ENCODE measurements at regions not wholly inside any gene's neighbourhood (a gene's known extent, or its start where the extent isn't known, plus 50 kb on each side); places are given as distances from the start of the nearest gene placed in this dataset.

DNA sequence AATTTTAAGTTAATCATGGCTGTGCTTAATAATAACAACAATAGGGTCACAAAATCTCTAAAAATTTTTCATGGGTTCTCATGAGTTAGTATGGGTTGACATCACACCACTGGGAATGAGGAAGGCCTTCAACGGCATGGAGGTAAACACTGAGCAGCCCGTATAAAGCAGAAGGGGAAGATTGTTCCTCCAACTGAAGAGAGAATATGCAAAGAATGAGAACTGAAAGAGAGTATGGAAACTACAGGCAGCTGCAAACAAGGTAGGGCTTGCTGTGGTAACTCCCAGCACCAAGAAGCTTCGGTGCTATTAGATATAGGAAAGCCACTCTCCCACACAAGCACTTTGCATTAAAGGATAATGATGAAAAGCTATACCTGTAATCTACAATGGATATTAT is 1242.3 kb upstream of the CELF4 start:
- Histone ChIP-seq H3K36me3 (ENCODE audit: control insufficient read depth, insufficient read depth, low read length) (no peaks in the 10 kb centered on the region), H3K4me3 (replicated peaks; ENCODE audit: low read depth, low read length) (no peak overlapping the region), H3K27me3 (replicated peaks; ENCODE audit: control insufficient read depth, insufficient read depth, low read length) (no peaks in the 10 kb centered on the region)
- no peak for DNase-seq (ENCODE audit: extremely low read depth, insufficient read length)
- TF ChIP-seq, protein P1, sequence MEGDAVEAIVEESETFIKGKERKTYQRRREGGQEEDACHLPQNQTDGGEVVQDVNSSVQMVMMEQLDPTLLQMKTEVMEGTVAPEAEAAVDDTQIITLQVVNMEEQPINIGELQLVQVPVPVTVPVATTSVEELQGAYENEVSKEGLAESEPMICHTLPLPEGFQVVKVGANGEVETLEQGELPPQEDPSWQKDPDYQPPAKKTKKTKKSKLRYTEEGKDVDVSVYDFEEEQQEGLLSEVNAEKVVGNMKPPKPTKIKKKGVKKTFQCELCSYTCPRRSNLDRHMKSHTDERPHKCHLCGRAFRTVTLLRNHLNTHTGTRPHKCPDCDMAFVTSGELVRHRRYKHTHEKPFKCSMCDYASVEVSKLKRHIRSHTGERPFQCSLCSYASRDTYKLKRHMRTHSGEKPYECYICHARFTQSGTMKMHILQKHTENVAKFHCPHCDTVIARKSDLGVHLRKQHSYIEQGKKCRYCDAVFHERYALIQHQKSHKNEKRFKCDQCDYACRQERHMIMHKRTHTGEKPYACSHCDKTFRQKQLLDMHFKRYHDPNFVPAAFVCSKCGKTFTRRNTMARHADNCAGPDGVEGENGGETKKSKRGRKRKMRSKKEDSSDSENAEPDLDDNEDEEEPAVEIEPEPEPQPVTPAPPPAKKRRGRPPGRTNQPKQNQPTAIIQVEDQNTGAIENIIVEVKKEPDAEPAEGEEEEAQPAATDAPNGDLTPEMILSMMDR (IDR thresholded peaks at IDR 0.05; ENCODE audit: insufficient read depth, low read length, poor library complexity, severe bottlenecking): no peak

DNA sequence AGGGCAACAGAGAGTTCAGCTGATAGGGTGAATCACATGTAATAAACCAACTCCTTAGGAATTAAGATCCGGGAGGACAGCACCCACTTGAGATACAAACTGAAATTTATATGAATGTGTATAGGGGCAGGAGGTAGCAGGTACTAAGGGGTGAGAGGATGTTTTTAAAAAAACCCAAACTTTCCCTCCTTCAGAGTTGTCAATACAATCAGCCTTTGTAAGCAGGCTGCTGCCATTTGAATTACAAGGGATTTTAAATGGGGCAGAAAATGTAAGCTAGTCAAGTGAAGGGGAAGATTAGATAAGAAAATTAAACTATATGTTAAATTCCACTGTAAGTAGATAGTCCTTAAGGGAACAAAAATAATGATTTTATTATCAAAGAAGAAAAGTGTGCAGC is 1239.7 kb upstream of the CELF4 start:
- Histone ChIP-seq H3K4me3 (replicated peaks; ENCODE audit: low read depth, low read length) (no peak overlapping the region), H3K36me3 (ENCODE audit: control insufficient read depth, insufficient read depth, low read length) (no peaks in the 10 kb centered on the region), H3K27me3 (replicated peaks; ENCODE audit: control insufficient read depth, insufficient read depth, low read length) (no peaks in the 10 kb centered on the region)
- no peak for DNase-seq (ENCODE audit: extremely low read depth, insufficient read length)
- TF ChIP-seq, protein P1 (IDR thresholded peaks at IDR 0.05; ENCODE audit: insufficient read depth, low read length, poor library complexity, severe bottlenecking): no peak

- TF ChIP-seq, protein P1 (IDR thresholded peaks at IDR 0.05; ENCODE audit: insufficient read depth, low read length, poor library complexity, severe bottlenecking): no peak
- no peaks in the 10 kb centered on the region for H3K27me3 ChIP-seq (replicated peaks; ENCODE audit: control insufficient read depth, insufficient read depth, low read length)
- no peaks in the 10 kb centered on the region for H3K36me3 ChIP-seq (ENCODE audit: control insufficient read depth, insufficient read depth, low read length)
- H3K4me3 ChIP-seq (replicated peaks; ENCODE audit: low read depth, low read length): no peak overlapping the region
- DNase-seq (ENCODE audit: extremely low read depth, insufficient read length): no peak
Observed at GRCh38 chr18:38801640-38802039, 1236.0 kb upstream of the CELF4 start.

DNA sequence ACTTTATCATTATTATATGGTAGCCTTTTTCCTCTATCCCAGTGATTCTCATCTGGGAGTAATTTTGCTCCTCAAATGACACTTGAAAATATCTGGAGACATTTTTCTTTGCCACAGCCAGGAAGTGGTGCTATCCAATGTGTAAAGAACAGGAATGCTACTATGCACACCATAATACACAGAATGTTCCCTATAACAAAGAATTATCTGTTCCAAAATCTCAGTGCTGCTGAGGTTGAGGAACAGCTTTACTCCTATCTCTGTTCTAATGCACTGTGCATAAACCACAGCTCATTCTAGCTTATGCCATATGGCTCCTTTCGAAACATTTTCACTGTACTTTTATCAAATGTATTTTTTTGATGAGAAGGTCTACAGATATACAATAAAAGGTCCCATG is 1231.2 kb upstream of the CELF4 start:
- Histone ChIP-seq H3K27me3 (replicated peaks; ENCODE audit: control insufficient read depth, insufficient read depth, low read length) (no peaks in the 10 kb centered on the region), H3K36me3 (ENCODE audit: control insufficient read depth, insufficient read depth, low read length) (no peaks in the 10 kb centered on the region), H3K4me3 (replicated peaks; ENCODE audit: low read depth, low read length) (no peak overlapping the region)
- TF ChIP-seq, protein P1 (IDR thresholded peaks at IDR 0.05; ENCODE audit: insufficient read depth, low read length, poor library complexity, severe bottlenecking): no peak
- no peak for DNase-seq (ENCODE audit: extremely low read depth, insufficient read length)

DNA sequence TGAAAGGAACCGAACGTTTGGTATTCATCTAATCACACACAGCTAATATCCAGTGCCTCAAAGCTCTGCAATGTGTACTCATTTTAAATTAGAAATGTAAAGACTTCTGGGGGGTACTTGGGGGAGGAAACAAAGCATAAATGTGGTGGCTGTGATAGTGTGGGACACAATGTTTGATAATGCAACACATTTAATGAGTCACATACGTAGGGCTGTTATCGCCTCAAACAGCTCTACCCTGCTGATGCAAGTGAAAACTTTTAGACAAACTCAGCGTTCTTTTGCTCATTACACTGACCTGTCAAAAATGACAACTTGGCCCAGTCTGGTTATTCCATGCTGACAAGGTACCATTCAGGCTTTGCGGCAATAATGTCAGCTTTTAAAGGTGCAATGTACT is 1227.1 kb upstream of the CELF4 start:
- TF ChIP-seq, protein P1 (IDR thresholded peaks at IDR 0.05; ENCODE audit: insufficient read depth, low read length, poor library complexity, severe bottlenecking): no peak
- Histone ChIP-seq H3K4me3 (replicated peaks; ENCODE audit: low read depth, low read length) (no peak overlapping the region), H3K27me3 (replicated peaks; ENCODE audit: control insufficient read depth, insufficient read depth, low read length) (no peaks in the 10 kb centered on the region), H3K36me3 (ENCODE audit: control insufficient read depth, insufficient read depth, low read length) (no peaks in the 10 kb centered on the region)
- DNase-seq (ENCODE audit: extremely low read depth, insufficient read length): no peak

GRCh38 chr18:38790786-38791185 is 1225.2 kb upstream of the CELF4 start:
- no peak for DNase-seq (ENCODE audit: extremely low read depth, insufficient read length)
- Histone ChIP-seq H3K4me3 (replicated peaks; ENCODE audit: low read depth, low read length) (no peak overlapping the region), H3K27me3 (replicated peaks; ENCODE audit: control insufficient read depth, insufficient read depth, low read length) (no peaks in the 10 kb centered on the region), H3K36me3 (ENCODE audit: control insufficient read depth, insufficient read depth, low read length) (no peaks in the 10 kb centered on the region)
- TF ChIP-seq, protein P1 (IDR thresholded peaks at IDR 0.05; ENCODE audit: insufficient read depth, low read length, poor library complexity, severe bottlenecking): no peak

Measured in GM06990 (cell line).